ENCODE measurements at regions not wholly inside any gene's neighbourhood (a gene's known extent, or its start where the extent isn't known, plus 50 kb on each side); places are given as distances from the start of the nearest gene placed in this dataset.
"Not testable (repeated sequence)": the region's sequence is repeated elsewhere in the genome, so short reads cannot be mapped to it uniquely, and the experiment has no call there.

DNA sequence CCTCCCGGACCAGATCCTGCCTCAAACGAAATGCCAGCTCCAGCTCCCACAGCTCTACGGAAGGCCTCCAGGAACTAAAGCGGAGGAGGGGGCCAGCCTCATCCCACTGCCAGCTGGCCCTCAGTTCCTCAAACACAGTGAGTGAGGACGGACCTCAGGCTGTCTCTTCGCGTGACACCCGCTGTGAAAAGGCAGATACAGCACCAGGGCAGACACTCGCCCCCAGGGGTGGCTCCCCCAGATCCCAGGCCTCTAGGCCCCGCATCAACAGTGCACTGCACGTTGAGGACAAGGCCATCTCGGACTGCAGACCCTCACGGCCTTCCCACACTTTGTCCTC is 149.9 kb upstream of the C1QTNF3 start:
- peaks cover 20% of the 10 kb centered on the region for H3K36me3 ChIP-seq (ENCODE audit: insufficient read depth, low read length)
- H3K27me3 ChIP-seq (ENCODE audit: insufficient read depth, low read length); H3K9me3 ChIP-seq (ENCODE audit: low read length); H3K4me1 ChIP-seq (ENCODE audit: insufficient read depth, low read length); H2AFZ ChIP-seq (ENCODE audit: low read depth, low read length); H3K4me3 ChIP-seq (ENCODE audit: low read length): not testable (repeated sequence)

GRCh38 chr5:34193297-34193696 is 150.3 kb upstream of the C1QTNF3 start:
- H3K4me3 ChIP-seq (ENCODE audit: low read length); H3K27me3 ChIP-seq (ENCODE audit: insufficient read depth, low read length); H3K9me3 ChIP-seq (ENCODE audit: low read length); H3K4me1 ChIP-seq (ENCODE audit: insufficient read depth, low read length); H2AFZ ChIP-seq (ENCODE audit: low read depth, low read length): not testable (repeated sequence)
- peaks cover 20% of the 10 kb centered on the region for H3K36me3 ChIP-seq (ENCODE audit: insufficient read depth, low read length)

- H2AFZ ChIP-seq (ENCODE audit: low read depth, low read length); H3K9me3 ChIP-seq (ENCODE audit: low read length); H3K27me3 ChIP-seq (ENCODE audit: insufficient read depth, low read length); H3K4me1 ChIP-seq (ENCODE audit: insufficient read depth, low read length); H3K4me3 ChIP-seq (ENCODE audit: low read length): not testable (repeated sequence)
- peaks cover 20% of the 10 kb centered on the region for H3K36me3 ChIP-seq (ENCODE audit: insufficient read depth, low read length)
Measured at GRCh38 chr5:34193804-34194203, 150.8 kb upstream of the C1QTNF3 start.

- not testable (repeated sequence) for H3K4me3 ChIP-seq (ENCODE audit: low read length); H3K27me3 ChIP-seq (ENCODE audit: insufficient read depth, low read length); H3K4me1 ChIP-seq (ENCODE audit: insufficient read depth, low read length); H2AFZ ChIP-seq (ENCODE audit: low read depth, low read length); H3K9me3 ChIP-seq (ENCODE audit: low read length)
- peaks cover 14% of the 10 kb centered on the region for H3K36me3 ChIP-seq (ENCODE audit: insufficient read depth, low read length)
Measured at GRCh38 chr5:34196091-34196490, 153.1 kb upstream of the C1QTNF3 start.

- not testable (repeated sequence) for H2AFZ ChIP-seq (ENCODE audit: low read depth, low read length); H3K4me3 ChIP-seq (ENCODE audit: low read length); H3K36me3 ChIP-seq (ENCODE audit: insufficient read depth, low read length); H3K27me3 ChIP-seq (ENCODE audit: insufficient read depth, low read length); H3K4me1 ChIP-seq (ENCODE audit: insufficient read depth, low read length); H3K9me3 ChIP-seq (ENCODE audit: low read length)
Measured at GRCh38 chr5:34205347-34205746, 162.3 kb upstream of the C1QTNF3 start.

- H3K9me3 ChIP-seq (ENCODE audit: low read length); H3K27me3 ChIP-seq (ENCODE audit: insufficient read depth, low read length); H3K4me1 ChIP-seq (ENCODE audit: insufficient read depth, low read length); H3K36me3 ChIP-seq (ENCODE audit: insufficient read depth, low read length); H2AFZ ChIP-seq (ENCODE audit: low read depth, low read length); H3K4me3 ChIP-seq (ENCODE audit: low read length): not testable (repeated sequence)
Measured at GRCh38 chr5:34217386-34217785, 174.4 kb upstream of the C1QTNF3 start.

GRCh38 chr5:34221329-34222073 is 178.5 kb upstream of the C1QTNF3 start:
- H3K4me3 ChIP-seq (ENCODE audit: low read length); H3K36me3 ChIP-seq (ENCODE audit: insufficient read depth, low read length); H3K9me3 ChIP-seq (ENCODE audit: low read length); H3K27me3 ChIP-seq (ENCODE audit: insufficient read depth, low read length); H3K4me1 ChIP-seq (ENCODE audit: insufficient read depth, low read length); H2AFZ ChIP-seq (ENCODE audit: low read depth, low read length): not testable (repeated sequence)

GRCh38 chr5:34223158-34223557 is 180.1 kb upstream of the C1QTNF3 start:
- H3K9me3 ChIP-seq (ENCODE audit: low read length); H3K4me1 ChIP-seq (ENCODE audit: insufficient read depth, low read length); H3K36me3 ChIP-seq (ENCODE audit: insufficient read depth, low read length); H3K4me3 ChIP-seq (ENCODE audit: low read length); H2AFZ ChIP-seq (ENCODE audit: low read depth, low read length); H3K27me3 ChIP-seq (ENCODE audit: insufficient read depth, low read length): not testable (repeated sequence)

- H3K36me3 ChIP-seq (ENCODE audit: insufficient read depth, low read length); H3K9me3 ChIP-seq (ENCODE audit: low read length); H2AFZ ChIP-seq (ENCODE audit: low read depth, low read length); H3K27me3 ChIP-seq (ENCODE audit: insufficient read depth, low read length); H3K4me1 ChIP-seq (ENCODE audit: insufficient read depth, low read length); H3K4me3 ChIP-seq (ENCODE audit: low read length): not testable (repeated sequence)
Measured at GRCh38 chr5:34230402-34230801, 187.4 kb upstream of the C1QTNF3 start.

DNA sequence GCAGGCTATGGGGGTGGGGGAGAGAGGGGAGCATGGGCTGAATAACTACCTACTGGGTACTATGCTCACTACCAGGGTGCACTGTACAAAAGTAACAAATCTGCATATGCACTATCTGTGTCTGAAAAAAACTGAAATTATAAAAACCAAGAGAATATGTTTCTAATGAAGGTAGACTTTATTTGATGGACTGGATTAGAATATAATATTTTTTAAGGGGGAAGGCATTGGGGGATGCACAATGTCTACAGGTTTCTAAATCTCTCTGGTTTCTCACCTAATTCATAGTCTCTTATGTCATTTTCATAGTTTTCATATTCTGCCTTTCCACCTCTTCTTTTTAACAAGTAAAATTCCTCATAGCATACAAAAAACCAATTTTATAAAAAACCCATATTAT is 200.8 kb upstream of the C1QTNF3 start:
- H3K27me3 ChIP-seq (ENCODE audit: insufficient read depth, low read length); H2AFZ ChIP-seq (ENCODE audit: low read depth, low read length); H3K9me3 ChIP-seq (ENCODE audit: low read length); H3K36me3 ChIP-seq (ENCODE audit: insufficient read depth, low read length); H3K4me1 ChIP-seq (ENCODE audit: insufficient read depth, low read length): not testable (repeated sequence)
- H3K4me3 ChIP-seq (ENCODE audit: low read length) = peak overlapping the region; percentile 51

- not testable (repeated sequence) for H3K4me1 ChIP-seq (ENCODE audit: insufficient read depth, low read length); H3K27me3 ChIP-seq (ENCODE audit: insufficient read depth, low read length); H2AFZ ChIP-seq (ENCODE audit: low read depth, low read length); H3K36me3 ChIP-seq (ENCODE audit: insufficient read depth, low read length); H3K9me3 ChIP-seq (ENCODE audit: low read length)
- H3K4me3 ChIP-seq (ENCODE audit: low read length) = peak overlapping the region; percentile 51
Measured at GRCh38 chr5:34244281-34245031, 201.4 kb upstream of the C1QTNF3 start.

GRCh38 chr5:34245032-34245394 is 202.0 kb upstream of the C1QTNF3 start:
- H3K4me3 ChIP-seq (ENCODE audit: low read length) = peak overlapping the region; percentile 37
- H3K36me3 ChIP-seq (ENCODE audit: insufficient read depth, low read length) = not testable (repeated sequence)

GRCh38 chr5:34245813-34246212 is 202.8 kb upstream of the C1QTNF3 start:
- H3K4me3 ChIP-seq (ENCODE audit: low read length) = peak overlapping the region; percentile 34
- not testable (repeated sequence) for H3K27me3 ChIP-seq (ENCODE audit: insufficient read depth, low read length); H2AFZ ChIP-seq (ENCODE audit: low read depth, low read length); H3K9me3 ChIP-seq (ENCODE audit: low read length); H3K4me1 ChIP-seq (ENCODE audit: insufficient read depth, low read length); H3K36me3 ChIP-seq (ENCODE audit: insufficient read depth, low read length)

More at GRCh38 chr5:34245032-34245394, 202.0 kb upstream of the C1QTNF3 start:
- H2AFZ ChIP-seq (ENCODE audit: low read depth, low read length); H3K9me3 ChIP-seq (ENCODE audit: low read length); H3K27me3 ChIP-seq (ENCODE audit: insufficient read depth, low read length); H3K4me1 ChIP-seq (ENCODE audit: insufficient read depth, low read length): not testable (repeated sequence)

DNA sequence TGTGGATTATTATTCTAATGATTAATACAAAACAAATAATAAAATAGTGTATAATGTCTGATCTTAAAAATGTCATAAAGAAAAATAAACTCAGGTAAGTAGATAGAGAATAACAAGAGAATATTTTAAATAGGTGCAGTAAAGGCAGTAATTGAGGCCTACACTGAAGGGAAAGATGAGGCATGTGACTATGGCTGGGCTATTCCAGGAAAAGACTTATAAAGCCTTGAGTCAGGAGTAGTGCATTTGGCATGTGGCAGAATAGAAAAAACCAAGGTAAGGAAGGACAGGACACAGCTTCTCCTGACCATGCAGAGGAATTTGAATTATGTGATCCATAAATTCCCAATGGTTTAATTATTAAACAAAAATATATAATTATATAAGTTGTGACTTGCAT is 215.6 kb upstream of the C1QTNF3 start:
- not testable (repeated sequence) for H3K4me1 ChIP-seq (ENCODE audit: insufficient read depth, low read length); H2AFZ ChIP-seq (ENCODE audit: low read depth, low read length); H3K36me3 ChIP-seq (ENCODE audit: insufficient read depth, low read length); H3K4me3 ChIP-seq (ENCODE audit: low read length); H3K9me3 ChIP-seq (ENCODE audit: low read length); H3K27me3 ChIP-seq (ENCODE audit: insufficient read depth, low read length)

Data from neuron (in vitro differentiated cells).